H1 (cell line): ENCODE measurements at regions not wholly inside any gene's neighbourhood (a gene's known extent, or its start where the extent isn't known, plus 50 kb on each side); places are given as distances from the start of the nearest gene placed in this dataset.

Experiments used
- CTCF ChIA-PET: fragments of 300-600 bp; sonication (Branson Sonifier 250); formaldehyde crosslinking; loops from one replicate; lab custom pipeline; 2021; ENCODE audit not compliant: partially characterized antibody; lab: Charles Lee
- POLR2A ChIA-PET: fragments of 300-600 bp; sonication (Branson Sonifier 250); formaldehyde crosslinking; loops from one replicate; lab custom pipeline; 2021; ENCODE audit warnings: inconsistent platforms; ENCODE audit not compliant: partially characterized antibody; lab: Charles Lee
- DNase-seq, 2 experiments: peaks; one replicate each; pipeline versions ENCODE4 v3.0.0 to v3.0.0-alpha.2; 2010 to 2022; ENCODE audit warnings: low spot score in 2 of 2, low read depth in 1 of 2, mixed read lengths in 1 of 2
- FAIRE-seq: peaks from 2 replicates; lab custom pipeline; 2011; peaks lifted over from hg19 to GRCh38; lab: Jason Lieb, UNC
- H2AFZ ChIP-seq: 2 replicates; pipeline ENCODE4 v1.8.1; 2012; ENCODE audit warnings: low read length, inconsistent platforms
- H2AK5ac ChIP-seq: 2 replicates; pipeline ENCODE4 v1.6.1; 2013; ENCODE audit warnings: low read depth, low read length
- H2BK120ac ChIP-seq: replicated peaks from 2 replicates; pipeline ENCODE3; 2013; ENCODE audit warnings: low read depth, low read length, inconsistent platforms
- H2BK12ac ChIP-seq: 2 replicates; pipeline ENCODE4 v1.6.1; 2013; ENCODE audit warnings: low read depth, low read length
- H2BK15ac ChIP-seq: 2 replicates; pipeline ENCODE4 v1.6.1; 2013; ENCODE audit warnings: low read length
- H2BK20ac ChIP-seq: 2 replicates; pipeline ENCODE4 v1.6.1; 2013; ENCODE audit warnings: low read length
- H2BK5ac ChIP-seq: 2 replicates; pipeline ENCODE4 v1.6.1; 2013; ENCODE audit warnings: low read depth, low read length
- H3K14ac ChIP-seq: 2 replicates; pipeline ENCODE4 v1.6.1; 2013; ENCODE audit warnings: inconsistent platforms; ENCODE audit not compliant: insufficient read length
- H3K18ac ChIP-seq: 2 replicates; pipeline ENCODE4 v1.6.1; 2013; ENCODE audit warnings: low read length; ENCODE audit errors: extremely low read depth
- H3K23ac ChIP-seq: 2 replicates; pipeline ENCODE4 v1.6.1; 2013; ENCODE audit warnings: inconsistent platforms; ENCODE audit not compliant: insufficient read length
- H3K23me2 ChIP-seq: 2 replicates; pipeline ENCODE4 v1.6.1; 2013; ENCODE audit warnings: low read depth, low read length
- H3K27ac ChIP-seq: 2 replicates; pipeline ENCODE4 v1.6.1; 2011; ENCODE audit warnings: low read depth, low read length, inconsistent platforms
- H3K27me3 ChIP-seq, 4 experiments: replicated peaks in 1 of 4; 1 replicate in 1 of 4; 2 replicates in 3 of 4; pipeline versions ENCODE4 v1.6.1 to v1.8.1; 2011 to 2013; ENCODE audit warnings: low read length in 3 of 4, mild to moderate bottlenecking in 3 of 4, inconsistent platforms in 2 of 4, mixed read lengths in 2 of 4, moderate library complexity in 1 of 4; ENCODE audit not compliant: control insufficient read depth in 3 of 4, insufficient read depth in 3 of 4; ENCODE audit errors: extremely low read depth in 1 of 4
- H3K36me3 ChIP-seq, 4 experiments: 2 replicates each; pipeline versions ENCODE4 v1.6.1 to v1.8.1; 2011 to 2013; ENCODE audit warnings: mild to moderate bottlenecking in 4 of 4, low read length in 3 of 4, moderate library complexity in 2 of 4, control low read depth in 1 of 4, inconsistent platforms in 1 of 4; ENCODE audit not compliant: insufficient read depth in 4 of 4, control insufficient read depth in 2 of 4
- H3K4ac ChIP-seq: replicated peaks from 2 replicates; pipeline ENCODE3; 2013; ENCODE audit warnings: low read length, low read depth, mixed read lengths, inconsistent platforms; ENCODE audit not compliant: insufficient read length
- H3K4me1 ChIP-seq, 4 experiments: replicated peaks in 1 of 4; 1 replicate in 1 of 4; 2 replicates in 3 of 4; pipeline versions ENCODE4 v1.6.1 to v1.8.1; 2011 to 2013; ENCODE audit warnings: low read length in 3 of 4, inconsistent platforms in 2 of 4, mixed read lengths in 1 of 4; ENCODE audit not compliant: insufficient read depth in 4 of 4, control insufficient read depth in 3 of 4
- H3K4me2 ChIP-seq, 2 experiments: 2 replicates each; pipeline versions ENCODE4 v1.6.1 to v1.8.1; 2011 to 2013; ENCODE audit warnings: low read depth in 2 of 2, low read length in 2 of 2, control low read depth in 1 of 2, inconsistent platforms in 1 of 2, mild to moderate bottlenecking in 1 of 2; ENCODE audit not compliant: insufficient read depth in 1 of 2
- H3K4me3 ChIP-seq, 4 experiments: fragments of 200-600, 300-600 bp in 1 of 4; sonication (generic), shearing (Covaris generic), sonication (Bioruptor Twin) in 1 of 4; 2 replicates each; pipeline versions ENCODE4 v1.5.1 to v1.8.1; 2011 to 2016; ENCODE audit warnings: low read length in 4 of 4, low read depth in 3 of 4, control low read depth in 2 of 4, inconsistent platforms in 2 of 4, mild to moderate bottlenecking in 2 of 4, mixed read lengths in 1 of 4, moderate library complexity in 1 of 4; ENCODE audit not compliant: insufficient read depth in 2 of 4; ENCODE audit errors: extremely low read depth in 1 of 4
- H3K56ac ChIP-seq: replicated peaks from 2 replicates; pipeline ENCODE3; 2013; ENCODE audit warnings: low read depth, mild to moderate bottlenecking, mixed read lengths, low read length, inconsistent platforms; ENCODE audit not compliant: insufficient read length
- H3K79me1 ChIP-seq: 2 replicates; pipeline ENCODE4 v1.6.1; 2013; ENCODE audit warnings: low read depth, low read length, control low read depth
- H3K79me2 ChIP-seq, 2 experiments: 2 replicates each; pipeline versions ENCODE4 v1.6.1 to v1.8.1; 2012 to 2013; ENCODE audit warnings: low read length in 2 of 2, mild to moderate bottlenecking in 2 of 2, inconsistent platforms in 1 of 2; ENCODE audit not compliant: insufficient read depth in 2 of 2, control insufficient read depth in 1 of 2
- H3K9ac ChIP-seq, 4 experiments: replicated peaks in 1 of 4; 1 replicate in 1 of 4; 2 replicates in 3 of 4; pipeline versions ENCODE4 v1.6.1 to v1.8.1; 2011 to 2013; ENCODE audit warnings: low read depth in 3 of 4, low read length in 3 of 4, control low read depth in 2 of 4, mild to moderate bottlenecking in 2 of 4, moderate library complexity in 2 of 4, inconsistent platforms in 1 of 4; ENCODE audit errors: extremely low read depth in 1 of 4
- H3K9me3 ChIP-seq, 2 experiments: 2 replicates each; pipeline versions ENCODE4 v1.6.1 to v1.8.1; 2012 to 2013; ENCODE audit warnings: mild to moderate bottlenecking in 2 of 2, moderate library complexity in 2 of 2, control low read depth in 1 of 2, inconsistent platforms in 1 of 2, low read depth in 1 of 2, low read length in 1 of 2, mixed read lengths in 1 of 2; ENCODE audit not compliant: insufficient read depth in 2 of 2
- H4K20me1 ChIP-seq, 2 experiments: replicated peaks in 1 of 2; 2 replicates each; pipeline versions ENCODE3 to v1.8.1; 2011 to 2013; ENCODE audit warnings: inconsistent platforms in 2 of 2, low read length in 2 of 2, mild to moderate bottlenecking in 1 of 2; ENCODE audit not compliant: insufficient read depth in 2 of 2, control insufficient read depth in 1 of 2
- H4K5ac ChIP-seq: 2 replicates; pipeline ENCODE4 v1.6.1; 2013; ENCODE audit warnings: low read length, low read depth, mixed read lengths, inconsistent platforms; ENCODE audit not compliant: insufficient read length
- H4K8ac ChIP-seq: 2 replicates; pipeline ENCODE4 v1.8.0; 2013; ENCODE audit warnings: mild to moderate bottlenecking, moderate library complexity, low read length, inconsistent platforms; ENCODE audit not compliant: insufficient read depth; ENCODE audit errors: extremely low read depth
- H4K91ac ChIP-seq: replicated peaks from 2 replicates; pipeline ENCODE3; 2013; ENCODE audit warnings: low read length, mixed read lengths, inconsistent platforms; ENCODE audit not compliant: insufficient read length
- GTF2F1 ChIP-seq: IDR thresholded peaks from 2 replicates; pipeline ENCODE4 v1.6.1; 2012; ENCODE audit warnings: low read depth, low read length, improper control_type of control experiment, borderline replicate concordance
- RAD21 ChIP-seq, 2 experiments: IDR thresholded peaks in 1 of 2; conservative IDR thresholded peaks in 1 of 2; 2 replicates each; pipeline ENCODE4 v1.6.1; 2011; ENCODE audit warnings: low read depth in 2 of 2, low read length in 2 of 2, improper control_type of control experiment in 1 of 2, inconsistent platforms in 1 of 2, mild to moderate bottlenecking in 1 of 2, moderate library complexity in 1 of 2
- WGBS, 2 experiments: shearing (Covaris generic) in 1 of 2; methylation state at CpG; one replicate each; pipeline versions ENCODE4 v1.1.6 to v1.1.7; 2013 to 2015; ENCODE audit warnings: low lambda C conversion rate in 2 of 2, mixed read lengths in 2 of 2, inconsistent platforms in 1 of 2, low coverage in 1 of 2, missing lambda C conversion rate in 1 of 2; ENCODE audit not compliant: insufficient replicate concordance in 2 of 2, insufficient coverage in 1 of 2, insufficient read length in 1 of 2; ENCODE audit errors: extremely low coverage in 1 of 2, missing lambda C conversion rate in 1 of 2; 5-methylcytosine and 5-hydroxymethylcytosine counted together

GRCh38 chr15:69955240-69955894 is 142.3 kb downstream of the TLE3 start:
- Histone ChIP-seq H3K14ac (no peak overlapping the region), H3K79me1 (no peaks in the 10 kb centered on the region), H3K23ac (no peak overlapping the region), H2BK120ac (no peak overlapping the region), H3K56ac (no peak overlapping the region), H4K8ac (no peak overlapping the region), H3K4me1 (peaks cover 0 to 7% (median 0%) of the 10 kb centered on the region in 4 experiments; a peak in 3 of 7 replicates), H2AFZ (no peak overlapping the region), H3K9me3 (no peaks in the 10 kb centered on the region), H2AK5ac (no peak overlapping the region), H2BK20ac (no peak overlapping the region), H3K27ac (no peak overlapping the region), H2BK12ac (no peak overlapping the region), H4K91ac (peak overlapping the region; percentile 52), H3K23me2 (no peaks in the 10 kb centered on the region), H3K4ac (no peak overlapping the region), H3K79me2 (no peaks in the 10 kb centered on the region), H3K4me3 (no peak overlapping the region), H2BK15ac (no peak overlapping the region), H3K36me3 (no peaks in the 10 kb centered on the region), H3K18ac (no peak overlapping the region), H3K27me3 (no peaks in the 10 kb centered on the region), H4K20me1 (no peaks in the 10 kb centered on the region), H3K4me2 (no peak overlapping the region), H2BK5ac (no peak overlapping the region), H4K5ac (no peak overlapping the region), H3K9ac (no peak overlapping the region)
- CTCF ChIA-PET = interaction anchor here (0.8 to 1.2 kb wide), 4 partner anchors 9 to 408 kb away, joined by 3 to 4 read pairs (median 3); no protein-coding TSS in a partner anchor
- no peak for FAIRE-seq
- TF ChIP-seq RAD21 (IDR thresholded peaks at IDR 0.05 in 1 of 2, conservative IDR thresholded peaks at IDR 0.05 in 1 of 2; ENCODE audit: low read depth in 2 of 2, low read length in 2 of 2) (peak; percentile 11 to 21; a peak in 1 of 4 replicates), GTF2F1 (no peak)
- 88% methylated on average over 9 of the region's 9 CpGs; no CpG with 5 or more reads in 1 of the 2 experiments for WGBS, 2 experiments
- POLR2A ChIA-PET = interaction anchor here (0.7 kb wide), 1 partner anchor 143 kb away, joined by 3 read pairs; no protein-coding TSS in a partner anchor
- no peak for DNase-seq
